IMR-90 (cell line): ENCODE measurements at regions not wholly inside any gene's neighbourhood (a gene's known extent, or its start where the extent isn't known, plus 50 kb on each side); places are given as distances from the start of the nearest gene placed in this dataset.

ENCODE experiments used
- ATAC-seq: fragments of 200-7000 bp; cut with Tn5 transposase; 2 replicates; pipeline ENCODE4 v1.9.1; 2020; ENCODE audit warnings: low read depth, mild to moderate bottlenecking, moderate library complexity
- BruUV-seq: library from RNA; stranded (reverse); fragments of 400-500 nt; replicated peaks from 2 replicates; lab custom pipeline; 2021; lab: Mats Ljungman, UMichigan
- CTCF ChIA-PET: fragments of 300-600 bp; formaldehyde crosslinking; extraction: SDS; loops from one replicate; lab custom pipeline; 2021; ENCODE audit warnings: antibody characterized with exemption; lab: Yijun Ruan, JAX
- POLR2A ChIA-PET: fragments of 300-600 bp; sonication (Branson Sonifier 250); formaldehyde crosslinking; loops from one replicate; lab custom pipeline; 2022; ENCODE audit warnings: antibody characterized with exemption; ENCODE audit not compliant: unreplicated experiment; lab: Charles Lee
- DNase-seq: peaks from one replicate; pipeline ENCODE4 v3.0.0; 2013
- H2AFZ ChIP-seq: replicated peaks from 2 replicates; pipeline ENCODE3; 2013; ENCODE audit warnings: low read length, mild to moderate bottlenecking; ENCODE audit not compliant: poor library complexity
- H2AK5ac ChIP-seq: 2 replicates; pipeline ENCODE4 v1.6.1; 2013; ENCODE audit warnings: low read depth, low read length, inconsistent platforms
- H2AK9ac ChIP-seq: replicated peaks from 2 replicates; pipeline ENCODE3; 2013; ENCODE audit warnings: mild to moderate bottlenecking, low read depth, low read length, moderate library complexity; ENCODE audit not compliant: poor library complexity
- H2BK120ac ChIP-seq: 2 replicates; pipeline ENCODE4 v1.6.1; 2013; ENCODE audit warnings: low read depth, low read length, inconsistent platforms
- H2BK15ac ChIP-seq: 3 replicates; pipeline ENCODE4 v1.6.1; 2013; ENCODE audit warnings: low read depth, low read length, inconsistent platforms
- H2BK20ac ChIP-seq: 2 replicates; pipeline ENCODE4 v1.6.1; 2013; ENCODE audit warnings: low read depth, mild to moderate bottlenecking, inconsistent platforms, low read length, moderate library complexity
- H2BK5ac ChIP-seq: 2 replicates; pipeline ENCODE4 v1.6.1; 2013; ENCODE audit warnings: mild to moderate bottlenecking, low read depth, low read length, inconsistent platforms; ENCODE audit not compliant: poor library complexity, severe bottlenecking
- H3K14ac ChIP-seq: replicated peaks from 2 replicates; pipeline ENCODE4 v1.6.1; 2013; ENCODE audit warnings: low read depth, low read length, inconsistent platforms
- H3K18ac ChIP-seq: 2 replicates; pipeline ENCODE4 v1.6.1; 2013; ENCODE audit warnings: low read depth, low read length, control low read depth
- H3K23ac ChIP-seq: 2 replicates; pipeline ENCODE4 v1.6.1; 2013; ENCODE audit warnings: low read depth, low read length, inconsistent platforms
- H3K27ac ChIP-seq: 2 replicates; pipeline ENCODE4 v1.5.1; 2013; ENCODE audit warnings: mild to moderate bottlenecking, control low read depth, low read length; ENCODE audit not compliant: insufficient read depth
- H3K27me3 ChIP-seq: 2 replicates; pipeline ENCODE4 v1.6.1; 2013; ENCODE audit warnings: low read length; ENCODE audit not compliant: control insufficient read depth, insufficient read depth
- H3K36me3 ChIP-seq: 2 replicates; pipeline ENCODE4 v1.6.1; 2013; ENCODE audit warnings: low read length, mixed read lengths; ENCODE audit not compliant: control insufficient read depth, insufficient read depth
- H3K4ac ChIP-seq: 2 replicates; pipeline ENCODE4 v1.6.1; 2013; ENCODE audit warnings: low read depth, low read length, inconsistent platforms
- H3K4me1 ChIP-seq: 2 replicates; pipeline ENCODE4 v1.6.1; 2013; ENCODE audit warnings: low read length, mixed read lengths; ENCODE audit not compliant: control insufficient read depth, insufficient read depth
- H3K4me2 ChIP-seq: 2 replicates; pipeline ENCODE4 v1.6.1; 2013; ENCODE audit warnings: low read depth, mild to moderate bottlenecking, control low read depth, low read length, moderate library complexity
- H3K4me3 ChIP-seq: 2 replicates; pipeline ENCODE4 v1.5.1; 2013; ENCODE audit warnings: low read depth, mild to moderate bottlenecking, control low read depth, low read length, moderate library complexity; ENCODE audit not compliant: insufficient read depth
- H3K56ac ChIP-seq: 2 replicates; pipeline ENCODE4 v1.6.1; 2013; ENCODE audit warnings: low read length, inconsistent platforms; ENCODE audit not compliant: insufficient read depth; ENCODE audit errors: extremely low read depth
- H3K79me1 ChIP-seq, 2 experiments: 2 replicates each; pipeline ENCODE4 v1.6.1; 2013; ENCODE audit warnings: low read length in 2 of 2, inconsistent platforms in 1 of 2, low read depth in 1 of 2
- H3K9ac ChIP-seq: 2 replicates; pipeline ENCODE4 v1.6.1; 2013; ENCODE audit warnings: low read depth, low read length, control low read depth
- H3K9me1 ChIP-seq: 2 replicates; pipeline ENCODE4 v1.6.1; 2013; ENCODE audit warnings: low read length, inconsistent platforms; ENCODE audit not compliant: insufficient read depth
- H3K9me3 ChIP-seq: 2 replicates; pipeline ENCODE4 v1.6.1; 2013; ENCODE audit warnings: low read length; ENCODE audit not compliant: control insufficient read depth, insufficient read depth
- H4K20me1 ChIP-seq: 2 replicates; pipeline ENCODE4 v1.6.1; 2013; ENCODE audit warnings: low read length, inconsistent platforms; ENCODE audit not compliant: insufficient read depth
- H4K5ac ChIP-seq: 2 replicates; pipeline ENCODE4 v1.6.1; 2013; ENCODE audit warnings: mild to moderate bottlenecking, low read depth, low read length, control low read depth
- H4K8ac ChIP-seq, 2 experiments: 2 replicates each; pipeline ENCODE4 v1.6.1; 2013; ENCODE audit warnings: low read depth in 2 of 2, low read length in 2 of 2, control low read depth in 1 of 2, inconsistent platforms in 1 of 2
- H4K91ac ChIP-seq: 2 replicates; pipeline ENCODE4 v1.6.1; 2013; ENCODE audit warnings: low read depth, low read length, inconsistent platforms; ENCODE audit not compliant: insufficient read depth
- BHLHE40 ChIP-seq: fragments of 150-350 bp; IDR thresholded peaks from 2 replicates; pipeline ENCODE4 v1.6.1; 2016; ENCODE audit warnings: mild to moderate bottlenecking, low read depth, low read length
- CEBPB ChIP-seq: IDR thresholded peaks from 2 replicates; pipeline ENCODE4 v1.6.1; 2012; ENCODE audit warnings: low read depth, low read length, improper control_type of control experiment
- CHD1 ChIP-seq: IDR thresholded peaks from 2 replicates; pipeline ENCODE4 v1.6.1; 2012; ENCODE audit warnings: low read depth, low read length, improper control_type of control experiment
- CTCF ChIP-seq: conservative IDR thresholded peaks from 2 replicates; pipeline ENCODE4 v1.5.1; 2012; ENCODE audit warnings: mild to moderate bottlenecking, low read depth, low read length, improper control_type of control experiment
- ELK1 ChIP-seq: fragments of 150-350 bp; IDR thresholded peaks from 2 replicates; pipeline ENCODE4 v1.6.1; 2016; ENCODE audit warnings: low read depth, mild to moderate bottlenecking, low read length, moderate library complexity, borderline replicate concordance
- FOS ChIP-seq: fragments of 150-350 bp; IDR thresholded peaks from 2 replicates; pipeline ENCODE4 v1.6.1; 2016; ENCODE audit warnings: low read depth, low read length
- MAFK ChIP-seq: IDR thresholded peaks from 2 replicates; pipeline ENCODE4 v1.6.1; 2012; ENCODE audit warnings: low read depth, low read length, improper control_type of control experiment
- MAZ ChIP-seq: IDR thresholded peaks from 2 replicates; pipeline ENCODE4 v1.6.1; 2012; ENCODE audit warnings: low read depth, mild to moderate bottlenecking, low read length, improper control_type of control experiment, moderate library complexity, borderline replicate concordance
- MXI1 ChIP-seq: IDR thresholded peaks from 2 replicates; pipeline ENCODE4 v1.6.1; 2012; ENCODE audit warnings: low read depth, mild to moderate bottlenecking, low read length, moderate library complexity, borderline replicate concordance
- NFE2L2 ChIP-seq: fragments of 150-350 bp; IDR thresholded peaks from 2 replicates; pipeline ENCODE4 v1.6.1; 2016; ENCODE audit warnings: low read depth, mild to moderate bottlenecking, low read length
- POLR2A ChIP-seq: IDR thresholded peaks from 2 replicates; pipeline ENCODE4 v1.6.1; 2012; ENCODE audit warnings: mild to moderate bottlenecking, low read depth, low read length
- RAD21 ChIP-seq: IDR thresholded peaks from 2 replicates; pipeline ENCODE4 v1.6.1; 2012; ENCODE audit warnings: low read length, improper control_type of control experiment
- RCOR1 ChIP-seq: IDR thresholded peaks from 2 replicates; pipeline ENCODE4 v1.6.1; 2012; ENCODE audit warnings: mild to moderate bottlenecking, low read length, improper control_type of control experiment; ENCODE audit not compliant: insufficient replicate concordance
- RFX5 ChIP-seq: IDR thresholded peaks from 2 replicates; pipeline ENCODE4 v1.8.0; 2012; ENCODE audit warnings: low read depth, mild to moderate bottlenecking, low read length, moderate library complexity
- SMC3 ChIP-seq: fragments of 150-350 bp; IDR thresholded peaks from 2 replicates; pipeline ENCODE4 v1.6.1; 2016; ENCODE audit warnings: low read depth, mild to moderate bottlenecking, antibody characterized with exemption, low read length, moderate library complexity
- WGBS, 2 experiments: methylation state at CpG; one replicate each; pipeline versions ENCODE4 v1.1.5 to v1.1.7; 2013; ENCODE audit warnings: missing lambda C conversion rate in 2 of 2; ENCODE audit not compliant: insufficient read length in 1 of 2; ENCODE audit errors: extremely low coverage in 2 of 2; 5-methylcytosine and 5-hydroxymethylcytosine counted together
- dilution Hi-C: fragments of 300-500 bp; cut with HindIII; formaldehyde crosslinking; loops from one replicate; pipeline ENCODE4 v1.14.3; 2018; ENCODE audit warnings: low sequenced_read_pairs; ENCODE audit not compliant: unreplicated experiment
- in situ Hi-C: fragments of 300-500 bp; cut with MboI; formaldehyde crosslinking; loops from 3 replicates; pipeline ENCODE4 v1.14.3; 2019; ENCODE audit warnings: low sequenced_read_pairs, inconsistent platforms, mixed read lengths
- intact Hi-C: fragments of 100-400 bp; cut with micrococcal nuclease; formaldehyde crosslinking; loops from 2 replicates; pipeline ENCODE4 v1.10.0; 2022
- TF ChIP-seq, protein P1 (sequence below): fragments of 150-350 bp; IDR thresholded peaks from 2 replicates; pipeline ENCODE4 v1.6.1; 2017; ENCODE audit warnings: mild to moderate bottlenecking, antibody characterized with exemption, low read length, low read depth

GRCh38 chr18:10604182-10604581, 78.4 kb downstream of the NAPG start:
- in situ Hi-C loops = no loop called here
- no peak overlapping the region for H2AK5ac ChIP-seq
- H2BK5ac ChIP-seq = no peak overlapping the region
- ATAC-seq (no peak), DNase-seq (no peak)
- H3K36me3 ChIP-seq = no peaks in the 10 kb centered on the region
- no peak overlapping the region for H4K5ac ChIP-seq
- no peak overlapping the region for H3K9ac ChIP-seq
- no TSS peak for BruUV-seq
- H3K9me1 ChIP-seq = no peaks in the 10 kb centered on the region
- no peak overlapping the region for H3K56ac ChIP-seq
- H3K79me1 ChIP-seq = no peaks in the 10 kb centered on the region
- no peak overlapping the region for H3K4me2 ChIP-seq
- H3K9me3 ChIP-seq = no peaks in the 10 kb centered on the region
- CTCF ChIA-PET = no interaction called here
- no peak overlapping the region for H2BK15ac ChIP-seq
- H3K18ac ChIP-seq = no peak overlapping the region
- H2AK9ac ChIP-seq = no peak overlapping the region
- H4K20me1 ChIP-seq = no peaks in the 10 kb centered on the region
- H3K4me3 ChIP-seq = no peak overlapping the region
- intact Hi-C loops = no loop called here
- no peak overlapping the region for H4K8ac ChIP-seq
- WGBS, 2 experiments = no CpG with 5 or more reads among the region's 5 CpGs
- H3K4me1 ChIP-seq = no peaks in the 10 kb centered on the region
- H3K23ac ChIP-seq = no peak overlapping the region
- no peak overlapping the region for H2BK120ac ChIP-seq
- H2BK20ac ChIP-seq = no peak overlapping the region
- dilution Hi-C loops = no loop called here
- no peak overlapping the region for H2AFZ ChIP-seq
- H3K27me3 ChIP-seq = no peaks in the 10 kb centered on the region
- no peak overlapping the region for H4K91ac ChIP-seq
- no peak overlapping the region for H3K27ac ChIP-seq
- TF ChIP-seq POLR2A (no peak), RFX5 (no peak), RAD21 (no peak), RCOR1 (no peak), CEBPB (no peak), CHD1 (no peak), FOS (no peak), MAZ (no peak), SMC3 (no peak), NFE2L2 (no peak), BHLHE40 (no peak), MAFK (no peak), MXI1 (no peak), CTCF (no peak), ELK1 (no peak)
- TF ChIP-seq, protein P1, sequence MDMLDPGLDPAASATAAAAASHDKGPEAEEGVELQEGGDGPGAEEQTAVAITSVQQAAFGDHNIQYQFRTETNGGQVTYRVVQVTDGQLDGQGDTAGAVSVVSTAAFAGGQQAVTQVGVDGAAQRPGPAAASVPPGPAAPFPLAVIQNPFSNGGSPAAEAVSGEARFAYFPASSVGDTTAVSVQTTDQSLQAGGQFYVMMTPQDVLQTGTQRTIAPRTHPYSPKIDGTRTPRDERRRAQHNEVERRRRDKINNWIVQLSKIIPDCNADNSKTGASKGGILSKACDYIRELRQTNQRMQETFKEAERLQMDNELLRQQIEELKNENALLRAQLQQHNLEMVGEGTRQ = no peak
- H3K4ac ChIP-seq = no peak overlapping the region
- no peak overlapping the region for H3K14ac ChIP-seq
- POLR2A ChIA-PET = no interaction called here
